Nucleus accumbens (tissue), 56 donors: ENCODE measurements at regions not wholly inside any gene's neighbourhood (a gene's known extent, or its start where the extent isn't known, plus 50 kb on each side); places are given as distances from the start of the nearest gene placed in this dataset.
"Not testable (repeated sequence)": the region's sequence is repeated elsewhere in the genome, so short reads cannot be mapped to it uniquely, and the experiment has no call there.

Experiments
- DNase-seq, 56 donors: peaks; one replicate each; lab custom pipeline; 2025; lab: John Stamatoyannopoulos, UW

GRCh38 chr4:114226968-114227760 is 247.7 kb upstream of the ARSJ start:
- no peak for DNase-seq

GRCh38 chr4:114229706-114230105 is 250.3 kb upstream of the ARSJ start:
- DNase-seq: no peak

- DNase-seq: no peak
These were observed 256.8 kb upstream of the ARSJ start for GRCh38 chr4:114236171-114236769.

- DNase-seq: no peak
These were observed 258.6 kb upstream of the ARSJ start for GRCh38 chr4:114237997-114238396.

- DNase-seq: no peak
These were observed 270.1 kb upstream of the ARSJ start for GRCh38 chr4:114249561-114249960.

- no peak for DNase-seq
These were observed 270.5 kb upstream of the ARSJ start for GRCh38 chr4:114249976-114250375.

GRCh38 chr4:114250439-114250891 is 271.0 kb upstream of the ARSJ start:
- DNase-seq: no peak

GRCh38 chr4:114251020-114251419 is 271.6 kb upstream of the ARSJ start:
- DNase-seq: no peak

- no peak for DNase-seq
These were observed 273.1 kb upstream of the ARSJ start for GRCh38 chr4:114252499-114252898.

- DNase-seq: no peak
These were observed 278.1 kb upstream of the ARSJ start for GRCh38 chr4:114257501-114257900.

- DNase-seq: not testable (repeated sequence)
These were observed 283.0 kb upstream of the ARSJ start for GRCh38 chr4:114262421-114262820.

- no peak for DNase-seq
These were observed 283.8 kb upstream of the ARSJ start for GRCh38 chr4:114263233-114263632.

- no peak for DNase-seq
These were observed 285.0 kb upstream of the ARSJ start for GRCh38 chr4:114264452-114264851.

- no peak for DNase-seq
These were observed 285.4 kb upstream of the ARSJ start for GRCh38 chr4:114264877-114265291.

GRCh38 chr4:114265342-114265741 is 285.9 kb upstream of the ARSJ start:
- no peak for DNase-seq

- no peak for DNase-seq
These were observed 288.5 kb upstream of the ARSJ start for GRCh38 chr4:114267976-114268375.

- no peak for DNase-seq
These were observed 291.6 kb upstream of the ARSJ start for GRCh38 chr4:114271031-114271430.

- DNase-seq: no peak
These were observed 292.8 kb upstream of the ARSJ start for GRCh38 chr4:114272226-114272625.

GRCh38 chr4:114273238-114273637 is 293.8 kb upstream of the ARSJ start:
- no peak for DNase-seq

- no peak for DNase-seq
These were observed 298.2 kb upstream of the ARSJ start for GRCh38 chr4:114277690-114278089.

- DNase-seq: no peak
These were observed 299.6 kb upstream of the ARSJ start for GRCh38 chr4:114279066-114279465.

- DNase-seq: no peak
These were observed 300.3 kb upstream of the ARSJ start for GRCh38 chr4:114279711-114280110.
